ENCODE measurements at regions not wholly inside any gene's neighbourhood (a gene's known extent, or its start where the extent isn't known, plus 50 kb on each side); places are given as distances from the start of the nearest gene placed in this dataset.
"Not testable (repeated sequence)": the region's sequence is repeated elsewhere in the genome, so short reads cannot be mapped to it uniquely, and the experiment has no call there.

DNA sequence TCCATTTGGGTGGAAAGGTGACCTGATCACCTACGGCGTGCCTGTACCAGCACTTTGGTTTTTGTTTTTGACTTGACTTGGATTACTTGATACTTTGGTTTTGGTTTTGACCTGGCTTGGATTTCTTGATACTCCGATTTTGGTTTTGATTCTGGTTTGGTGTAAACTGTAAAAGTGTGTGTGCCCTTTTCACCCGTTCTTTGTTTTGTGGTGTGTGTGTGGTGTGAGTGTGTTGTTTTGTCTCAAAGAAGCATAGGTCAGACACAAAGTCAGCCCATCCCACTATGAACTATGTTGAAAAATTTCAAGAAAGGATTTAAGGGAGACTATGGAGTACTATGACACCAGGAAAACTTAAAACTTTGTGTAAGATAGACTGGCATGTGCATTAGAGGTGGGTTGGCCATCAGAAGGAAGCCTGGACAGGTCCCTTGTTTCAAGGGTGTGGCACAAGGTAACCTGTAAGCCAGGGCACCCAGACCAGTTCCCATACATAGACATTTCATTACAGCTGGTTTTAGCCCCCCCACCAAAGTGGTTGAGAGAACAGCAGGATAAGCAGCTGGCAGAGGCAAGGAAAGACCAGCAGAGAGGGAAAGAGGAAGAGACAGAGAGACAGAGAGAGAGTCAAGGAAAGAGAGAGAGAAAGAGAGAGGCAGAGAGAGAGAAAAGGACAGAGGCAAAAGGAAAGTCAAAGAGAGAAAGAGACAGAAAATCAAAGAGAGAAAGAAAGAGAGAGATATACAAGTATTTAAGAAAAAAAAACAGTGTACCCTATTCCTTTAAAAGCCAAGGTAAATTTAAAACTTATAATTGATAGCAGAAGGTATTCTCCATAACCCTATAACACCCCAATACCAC is 187.9 kb upstream of the NDUFV2 start:
- POLR2A ChIA-PET (ENCODE audit: partially characterized antibody); H3K14ac ChIP-seq (ENCODE audit: insufficient read length); H3K4me1 ChIP-seq (replicated peaks in 1 of 4; ENCODE audit: control insufficient read depth in 3 of 4, insufficient read depth in 4 of 4, low read length in 3 of 4); H4K20me1 ChIP-seq (replicated peaks in 1 of 2; ENCODE audit: control insufficient read depth in 1 of 2, insufficient read depth in 2 of 2, low read length in 2 of 2); CTCF ChIA-PET (ENCODE audit: partially characterized antibody); H4K5ac ChIP-seq (ENCODE audit: insufficient read length, low read depth, low read length); H2BK5ac ChIP-seq (ENCODE audit: low read depth, low read length); H3K27me3 ChIP-seq (replicated peaks in 1 of 4; ENCODE audit: control insufficient read depth in 3 of 4, extremely low read depth in 1 of 4, insufficient read depth in 3 of 4, low read length in 3 of 4); H3K56ac ChIP-seq (replicated peaks; ENCODE audit: insufficient read length, low read depth, low read length); H2BK120ac ChIP-seq (replicated peaks; ENCODE audit: low read depth, low read length); FAIRE-seq; H3K4me2 ChIP-seq (ENCODE audit: insufficient read depth in 1 of 2, low read depth in 2 of 2, low read length in 2 of 2); H3K79me1 ChIP-seq (ENCODE audit: low read depth, low read length); H3K23ac ChIP-seq (ENCODE audit: insufficient read length); H2AFZ ChIP-seq (ENCODE audit: low read length); H2BK15ac ChIP-seq (ENCODE audit: low read length); H4K91ac ChIP-seq (replicated peaks; ENCODE audit: insufficient read length, low read length); H3K9ac ChIP-seq (replicated peaks in 1 of 4; ENCODE audit: extremely low read depth in 1 of 4, low read depth in 3 of 4, low read length in 3 of 4); H4K8ac ChIP-seq (ENCODE audit: extremely low read depth, insufficient read depth, low read length); H3K4ac ChIP-seq (replicated peaks; ENCODE audit: insufficient read length, low read depth, low read length); H2AK5ac ChIP-seq (ENCODE audit: low read depth, low read length); H3K4me3 ChIP-seq (ENCODE audit: extremely low read depth in 1 of 4, insufficient read depth in 2 of 4, low read depth in 3 of 4, low read length in 4 of 4); H2BK12ac ChIP-seq (ENCODE audit: low read depth, low read length); H3K36me3 ChIP-seq (ENCODE audit: control insufficient read depth in 2 of 4, insufficient read depth in 4 of 4, low read length in 3 of 4); H3K23me2 ChIP-seq (ENCODE audit: low read depth, low read length); H3K18ac ChIP-seq (ENCODE audit: extremely low read depth, low read length); H3K27ac ChIP-seq (ENCODE audit: low read depth, low read length); H3K79me2 ChIP-seq (ENCODE audit: control insufficient read depth in 1 of 2, insufficient read depth in 2 of 2, low read length in 2 of 2); DNase-seq (ENCODE audit: low read depth in 1 of 2, low spot score in 2 of 2); H2BK20ac ChIP-seq (ENCODE audit: low read length): not testable (repeated sequence)
- 92% methylated on average over 4 of the region's 4 CpGs; no CpG with 5 or more reads in 1 of the 2 experiments for WGBS, 2 experiments (ENCODE audit: extremely low coverage in 1 of 2, insufficient coverage in 1 of 2, insufficient read length in 1 of 2, insufficient replicate concordance in 2 of 2, low coverage in 1 of 2, low lambda C conversion rate in 2 of 2, missing lambda C conversion rate in 1 of 2)
- peaks cover 3 to 13% of the 10 kb centered on the region in 2 experiments for H3K9me3 ChIP-seq (ENCODE audit: insufficient read depth in 2 of 2, low read depth in 1 of 2, low read length in 1 of 2)

Measured in H1 (cell line).